Stimulated activated naive B cell treated with anti-CD40 and anti-IgM and Interleukin-4, amounts not matched to agents 10 μg/mL and 1 μg/mL and 100 μg/mL, for 72 hours (primary cell): ENCODE measurements at regions not wholly inside any gene's neighbourhood (a gene's known extent, or its start where the extent isn't known, plus 50 kb on each side); places are given as distances from the start of the nearest gene placed in this dataset.

Source experiments
- ATAC-seq, 2 donors: fragments of 150-1000 bp; cut with Tn5 transposase; replicated peaks; 2 replicates each; pipeline ENCODE4 v1.10.0; 2021; ENCODE audit warnings: moderate library complexity in 1 of 2
- DNase-seq: peaks from one replicate; pipeline ENCODE4 v3.0.0; 2021
- H3K27ac Mint-ChIP-seq: one replicate; pipeline ENCODE4 v1.8.0; 2022; ENCODE audit warnings: mild to moderate bottlenecking, mixed read lengths
- H3K27me3 Mint-ChIP-seq, 2 donors: one replicate each; pipeline ENCODE4 v1.8.0; 2022; ENCODE audit warnings: mixed read lengths in 2 of 2
- H3K36me3 Mint-ChIP-seq, 2 donors: one replicate each; pipeline ENCODE4 v1.8.0; 2022; ENCODE audit warnings: mixed read lengths in 2 of 2, mild to moderate bottlenecking in 1 of 2
- H3K4me1 Mint-ChIP-seq, 2 donors: one replicate each; pipeline ENCODE4 v1.8.0; 2022; ENCODE audit warnings: mixed read lengths in 2 of 2, mild to moderate bottlenecking in 1 of 2
- H3K4me3 Mint-ChIP-seq, 2 donors: one replicate each; pipeline ENCODE4 v1.8.0; 2022; ENCODE audit warnings: mild to moderate bottlenecking in 2 of 2, mixed read lengths in 2 of 2, moderate library complexity in 1 of 2
- H3K9me3 Mint-ChIP-seq, 2 donors: one replicate each; pipeline ENCODE4 v1.8.0; 2022; ENCODE audit warnings: mixed read lengths in 2 of 2, mild to moderate bottlenecking in 1 of 2

DNA sequence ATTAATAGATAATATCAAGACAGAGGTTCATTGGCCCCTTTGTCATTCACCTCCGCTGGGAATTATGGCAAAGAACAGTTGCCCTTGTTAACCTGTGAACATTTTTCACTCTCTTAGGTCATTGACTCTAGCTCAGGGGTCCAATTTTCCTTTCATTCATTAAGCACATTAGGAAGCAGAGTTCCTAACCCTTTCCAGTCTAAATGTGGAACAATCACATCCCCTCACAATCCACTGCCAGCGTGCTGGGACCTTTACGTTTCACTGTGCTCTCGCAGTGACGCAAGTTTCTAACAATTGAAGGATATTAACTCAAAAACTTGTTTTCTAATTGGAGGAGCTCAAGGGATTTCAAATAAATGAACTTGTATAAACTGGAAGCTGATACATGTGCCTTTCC lies 79.3 kb upstream of the MEOX2 start:
- Mint-ChIP-seq H3K36me3 (no peaks in the 10 kb centered on the region), H3K27me3 (no peaks in the 10 kb centered on the region), H3K4me3 (no peak overlapping the region), H3K9me3 (peaks cover 4 to 7% of the 10 kb centered on the region in 2 donors), H3K27ac (no peak overlapping the region), H3K4me1 (no peaks in the 10 kb centered on the region)
- no peak for ATAC-seq
- DNase-seq = no peak

GRCh38 chr7:15764851-15765382 lies 78.4 kb upstream of the MEOX2 start:
- Mint-ChIP-seq H3K4me3 (no peak overlapping the region), H3K4me1 (no peaks in the 10 kb centered on the region), H3K27ac (no peak overlapping the region), H3K9me3 (peaks cover 0 to 5% of the 10 kb centered on the region in 2 donors), H3K36me3 (no peaks in the 10 kb centered on the region), H3K27me3 (no peaks in the 10 kb centered on the region)
- no peak for DNase-seq
- no peak for ATAC-seq

DNA sequence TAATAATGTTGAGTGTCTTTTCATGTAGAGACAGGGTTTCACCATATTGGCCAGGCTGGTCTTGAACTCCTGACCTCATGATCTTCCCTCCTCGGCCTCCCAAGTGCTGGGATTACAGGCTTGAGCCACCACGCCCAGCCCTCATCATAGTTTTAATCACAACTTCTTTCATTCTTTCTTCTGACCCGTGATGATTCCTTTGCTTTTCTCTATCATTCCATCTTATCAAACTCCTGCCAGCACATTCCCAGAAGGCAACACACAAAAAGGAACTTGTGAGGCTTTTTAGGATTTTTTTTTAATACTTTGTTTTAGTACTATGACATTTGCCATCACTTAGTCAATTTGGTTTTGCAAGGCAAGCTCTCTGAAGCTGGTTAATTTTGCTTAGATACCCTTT lies 77.5 kb upstream of the MEOX2 start:
- H3K27me3 Mint-ChIP-seq = no peaks in the 10 kb centered on the region
- H3K4me1 Mint-ChIP-seq = no peaks in the 10 kb centered on the region
- no peak overlapping the region for H3K4me3 Mint-ChIP-seq
- H3K36me3 Mint-ChIP-seq = no peaks in the 10 kb centered on the region
- ATAC-seq = no peak
- H3K9me3 Mint-ChIP-seq = peaks cover 0 to 4% of the 10 kb centered on the region in 2 donors
- no peak for DNase-seq
- H3K27ac Mint-ChIP-seq = no peak overlapping the region

- Mint-ChIP-seq H3K36me3 (no peaks in the 10 kb centered on the region), H3K9me3 (peaks cover 0 to 2% of the 10 kb centered on the region in 2 donors), H3K4me1 (no peaks in the 10 kb centered on the region), H3K4me3 (no peak overlapping the region), H3K27ac (no peak overlapping the region), H3K27me3 (no peaks in the 10 kb centered on the region)
- ATAC-seq (no peak), DNase-seq (no peak)
Measured at GRCh38 chr7:15757041-15758000, 70.8 kb upstream of the MEOX2 start.

- H3K27ac Mint-ChIP-seq = no peak overlapping the region
- H3K27me3 Mint-ChIP-seq = no peaks in the 10 kb centered on the region
- ATAC-seq (no peak), DNase-seq (no peak)
- no peaks in the 10 kb centered on the region for H3K9me3 Mint-ChIP-seq
- H3K4me3 Mint-ChIP-seq = no peak overlapping the region
- H3K36me3 Mint-ChIP-seq = no peaks in the 10 kb centered on the region
- H3K4me1 Mint-ChIP-seq = no peaks in the 10 kb centered on the region
Measured at GRCh38 chr7:15755061-15755460, 68.6 kb upstream of the MEOX2 start.

DNA sequence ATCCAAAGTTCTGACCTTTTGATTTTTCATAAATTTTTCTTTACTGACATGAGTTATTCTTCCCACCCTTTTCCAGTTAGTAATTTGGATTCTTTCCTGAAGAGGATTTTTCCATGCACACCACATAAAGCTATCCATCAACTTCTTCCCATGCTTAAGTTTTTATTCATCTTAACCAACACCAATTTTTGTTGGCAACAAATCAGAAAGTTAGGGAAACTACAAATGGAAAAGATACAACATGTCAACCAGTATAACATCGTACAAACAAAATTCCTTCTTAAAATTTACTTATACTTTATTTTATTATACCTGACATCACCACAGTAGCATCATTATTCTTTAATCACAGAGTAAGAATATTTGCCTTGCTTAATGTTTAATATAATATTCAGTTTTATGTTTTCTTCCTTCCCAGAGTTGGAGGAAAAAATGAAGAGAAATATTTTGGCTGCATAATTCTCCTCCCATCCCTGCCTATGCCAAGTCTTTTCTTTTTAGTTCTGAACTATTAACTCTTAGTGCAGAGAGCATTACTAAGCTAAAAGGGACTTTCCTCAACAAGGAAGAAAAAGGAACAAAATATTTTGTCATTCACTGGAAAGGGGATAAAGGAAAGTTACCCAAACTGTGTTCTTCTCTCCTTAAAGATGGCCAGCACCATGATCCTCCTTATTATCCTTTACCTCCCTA lies 67.5 kb upstream of the MEOX2 start:
- Mint-ChIP-seq H3K9me3 (no peaks in the 10 kb centered on the region), H3K36me3 (no peaks in the 10 kb centered on the region), H3K4me1 (no peaks in the 10 kb centered on the region)

DNA sequence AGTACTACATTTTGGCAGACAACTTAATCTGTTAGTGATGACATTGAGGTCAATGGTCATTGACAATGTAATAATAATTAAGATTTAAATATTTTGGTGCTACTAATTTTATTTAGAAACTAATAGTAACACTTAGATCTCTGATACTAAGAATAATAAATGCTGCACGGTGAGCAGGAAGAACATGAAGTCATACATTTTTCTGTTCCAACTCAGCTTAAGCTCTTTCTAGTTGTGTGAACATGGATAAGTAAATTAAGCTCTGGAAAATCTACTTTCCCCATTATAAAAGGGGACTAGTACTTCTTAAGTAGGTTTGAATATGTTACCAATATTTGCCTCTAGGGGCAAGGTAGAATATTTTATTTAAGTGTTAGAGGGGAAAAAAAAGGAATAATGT lies 65.9 kb upstream of the MEOX2 start:
- ATAC-seq (no peak), DNase-seq (no peak)
- no peaks in the 10 kb centered on the region for H3K27me3 Mint-ChIP-seq
- no peaks in the 10 kb centered on the region for H3K9me3 Mint-ChIP-seq
- H3K4me1 Mint-ChIP-seq = no peaks in the 10 kb centered on the region
- H3K36me3 Mint-ChIP-seq = no peaks in the 10 kb centered on the region
- H3K4me3 Mint-ChIP-seq = no peak overlapping the region
- no peak overlapping the region for H3K27ac Mint-ChIP-seq

More for the DNA sequence above, 67.5 kb upstream of the MEOX2 start:
- ATAC-seq (no peak), DNase-seq (no peak)
- Mint-ChIP-seq H3K27ac (no peak overlapping the region), H3K4me3 (no peak overlapping the region), H3K27me3 (no peaks in the 10 kb centered on the region)

DNA sequence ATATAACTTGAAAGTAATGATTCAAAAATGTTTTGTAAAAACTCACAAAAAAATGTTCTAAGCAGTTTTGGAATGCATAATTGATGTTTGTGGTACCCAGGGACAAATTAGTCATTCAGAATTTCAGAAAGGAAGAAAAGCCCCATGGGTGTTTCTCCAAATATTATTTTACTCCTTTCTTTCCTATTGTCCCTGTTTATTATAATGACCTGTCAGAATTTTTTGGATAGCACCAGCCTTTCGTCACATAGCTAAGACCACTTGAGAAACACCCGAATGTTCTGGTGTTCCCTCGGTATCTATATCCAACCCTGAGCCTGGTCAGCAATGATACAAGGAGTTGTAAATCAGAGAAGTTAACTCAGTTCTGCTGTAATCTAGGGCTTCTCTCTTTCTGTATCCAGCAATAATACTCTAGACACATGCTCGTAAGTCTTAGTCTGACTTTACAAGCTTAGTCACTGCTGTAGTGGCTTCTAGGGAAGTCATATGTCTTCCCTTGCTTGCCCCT lies 64.8 kb upstream of the MEOX2 start:
- DNase-seq (no peak), ATAC-seq (no peak)
- Mint-ChIP-seq H3K36me3 (no peaks in the 10 kb centered on the region), H3K4me1 (no peaks in the 10 kb centered on the region), H3K9me3 (no peaks in the 10 kb centered on the region), H3K4me3 (no peak overlapping the region), H3K27me3 (no peaks in the 10 kb centered on the region), H3K27ac (no peak overlapping the region)

GRCh38 chr7:15750727-15751126 lies 64.2 kb upstream of the MEOX2 start:
- ATAC-seq (no peak), DNase-seq (no peak)
- Mint-ChIP-seq H3K27ac (no peak overlapping the region), H3K27me3 (no peaks in the 10 kb centered on the region), H3K4me1 (no peaks in the 10 kb centered on the region), H3K4me3 (no peak overlapping the region), H3K36me3 (no peaks in the 10 kb centered on the region), H3K9me3 (no peaks in the 10 kb centered on the region)

GRCh38 chr7:15749631-15750030 lies 63.1 kb upstream of the MEOX2 start:
- H3K27me3 Mint-ChIP-seq = no peaks in the 10 kb centered on the region
- DNase-seq (no peak), ATAC-seq (no peak)
- H3K4me3 Mint-ChIP-seq = no peak overlapping the region
- H3K4me1 Mint-ChIP-seq = no peaks in the 10 kb centered on the region
- no peaks in the 10 kb centered on the region for H3K9me3 Mint-ChIP-seq
- no peaks in the 10 kb centered on the region for H3K36me3 Mint-ChIP-seq
- H3K27ac Mint-ChIP-seq = no peak overlapping the region

DNA sequence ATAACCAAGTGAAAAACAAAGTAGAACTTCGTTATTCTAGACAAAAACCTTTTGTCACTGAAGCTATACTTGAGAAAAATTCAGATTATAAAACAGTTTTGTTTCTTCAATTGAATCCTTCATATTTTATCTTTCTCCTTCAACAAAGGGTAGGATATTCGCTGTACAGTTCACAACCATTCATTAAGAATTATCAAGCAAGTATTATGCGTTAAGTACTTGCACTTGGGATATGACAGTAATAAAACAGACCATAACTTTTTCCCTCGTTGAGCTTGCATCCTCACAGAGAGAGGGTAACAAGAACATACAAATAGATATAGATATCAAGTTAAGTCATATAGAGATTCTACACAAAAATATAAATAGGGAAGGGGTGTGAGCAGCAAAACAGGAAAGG lies 61.2 kb upstream of the MEOX2 start:
- ATAC-seq = no peak
- H3K27me3 Mint-ChIP-seq = no peaks in the 10 kb centered on the region

GRCh38 chr7:15747301-15747700 lies 60.8 kb upstream of the MEOX2 start:
- Mint-ChIP-seq H3K27me3 (no peaks in the 10 kb centered on the region), H3K36me3 (no peaks in the 10 kb centered on the region), H3K9me3 (no peaks in the 10 kb centered on the region), H3K4me3 (no peak overlapping the region), H3K27ac (no peak overlapping the region), H3K4me1 (no peaks in the 10 kb centered on the region)
- no peak for ATAC-seq
- DNase-seq = no peak

More for the DNA sequence above, 61.2 kb upstream of the MEOX2 start:
- DNase-seq = no peak
- Mint-ChIP-seq H3K4me3 (no peak overlapping the region), H3K9me3 (no peaks in the 10 kb centered on the region), H3K4me1 (no peaks in the 10 kb centered on the region), H3K36me3 (no peaks in the 10 kb centered on the region), H3K27ac (no peak overlapping the region)

DNA sequence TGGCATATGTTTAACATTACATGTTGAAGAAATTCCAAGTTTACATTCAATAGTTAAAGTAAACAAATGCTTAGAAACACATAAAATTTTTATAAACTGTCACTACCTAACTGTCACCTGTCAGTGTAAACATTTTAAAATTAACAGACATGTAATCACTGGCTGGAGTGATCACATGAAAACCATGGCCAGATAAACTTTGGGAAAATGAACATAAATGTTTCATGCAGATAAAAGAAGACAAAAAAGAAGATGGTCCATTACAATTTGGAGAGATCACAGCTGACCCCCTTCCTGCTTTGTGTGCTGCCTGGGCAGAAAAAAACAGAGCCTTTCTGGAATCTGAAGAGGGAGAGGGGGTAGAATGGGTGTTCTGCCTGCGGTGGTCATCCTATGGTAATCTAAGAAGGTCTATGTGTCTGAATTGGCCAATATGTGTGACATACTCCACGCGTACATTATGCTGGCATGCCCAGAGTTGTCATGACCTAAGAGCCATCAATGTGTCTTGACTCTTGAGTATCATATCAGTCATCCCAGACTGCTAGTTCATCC lies 57.5 kb upstream of the MEOX2 start:
- Mint-ChIP-seq H3K4me3 (no peak overlapping the region), H3K9me3 (no peaks in the 10 kb centered on the region), H3K27ac (no peak overlapping the region), H3K4me1 (no peaks in the 10 kb centered on the region), H3K27me3 (no peaks in the 10 kb centered on the region), H3K36me3 (no peaks in the 10 kb centered on the region)
- ATAC-seq (no peak), DNase-seq (no peak)

DNA sequence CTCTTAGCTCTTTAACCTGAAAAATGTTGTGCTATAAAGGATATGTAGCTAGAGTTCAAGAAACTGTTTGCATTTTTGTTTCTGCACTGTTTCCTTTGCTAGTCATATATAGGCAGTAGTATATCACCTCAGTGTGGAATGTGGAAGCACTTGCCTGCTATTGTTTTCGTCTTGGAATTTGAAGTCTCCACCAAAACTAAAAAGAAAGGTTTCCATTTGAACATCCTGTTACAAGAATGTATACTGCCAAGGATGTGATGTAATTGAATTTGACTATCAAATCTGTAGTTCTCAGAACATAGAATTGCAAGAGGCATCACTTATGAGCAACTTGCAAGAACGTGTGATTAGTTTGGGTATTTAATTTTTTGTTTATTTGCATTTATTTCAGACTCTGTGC lies 51.1 kb upstream of the MEOX2 start:
- Mint-ChIP-seq H3K4me1 (no peaks in the 10 kb centered on the region), H3K27ac (no peak overlapping the region), H3K27me3 (no peaks in the 10 kb centered on the region), H3K36me3 (no peaks in the 10 kb centered on the region), H3K4me3 (no peak overlapping the region), H3K9me3 (no peaks in the 10 kb centered on the region)
- ATAC-seq (no peak), DNase-seq (no peak)
